Neural progenitor cell (in vitro differentiated cells): ENCODE measurements at regions not wholly inside any gene's neighbourhood (a gene's known extent, or its start where the extent isn't known, plus 50 kb on each side); places are given as distances from the start of the nearest gene placed in this dataset.

Experiments
- CTCF ChIP-seq: fragments of 200-600 bp; sonication (generic); IDR thresholded peaks from 2 replicates; pipeline ENCODE4 v1.5.1; 2017; ENCODE audit warnings: antibody characterized with exemption, mild to moderate bottlenecking
- EZH2 ChIP-seq: fragments of 200-600 bp; sonication (generic); IDR thresholded peaks from 2 replicates; pipeline ENCODE4 v1.6.1; 2017; ENCODE audit warnings: antibody characterized with exemption, mild to moderate bottlenecking, moderate library complexity
- EZH2phosphoT487 ChIP-seq: fragments of 200-600 bp; sonication (generic); IDR thresholded peaks from 2 replicates; pipeline ENCODE4 v1.6.1; 2017; ENCODE audit warnings: antibody characterized with exemption

GRCh38 chr3:194038960-194039359 lies 97.0 kb upstream of the HES1 start:
- TF ChIP-seq CTCF (no peak), EZH2 (no peak), EZH2phosphoT487 (no peak)
